ENCODE measurements at regions not wholly inside any gene's neighbourhood (a gene's known extent, or its start where the extent isn't known, plus 50 kb on each side); places are given as distances from the start of the nearest gene placed in this dataset.

DNA sequence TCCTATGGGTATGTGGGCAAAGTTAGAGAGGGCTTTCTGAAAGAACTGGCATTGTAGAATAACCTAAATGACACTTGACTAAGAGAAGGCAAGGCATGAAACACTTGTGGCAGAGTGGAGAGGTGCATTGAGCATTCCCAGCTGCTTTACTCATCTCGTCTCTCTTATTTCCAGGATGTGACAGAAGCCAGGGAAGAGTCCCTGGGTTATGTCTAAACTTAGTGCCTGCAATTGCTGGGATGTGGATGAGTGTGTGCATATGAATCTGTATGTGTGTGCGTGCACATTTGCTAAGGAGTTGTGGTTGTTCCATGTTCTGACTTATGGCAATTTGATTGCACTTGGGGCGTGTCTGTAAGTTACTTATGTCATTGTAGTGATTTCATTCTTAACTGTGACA lies 1326.5 kb upstream of the B3GALT2 start:
- H3K9me3 ChIP-seq (ENCODE audit: low read length), result no peaks in the 10 kb centered on the region
- no peak overlapping the region for H3K27ac ChIP-seq (ENCODE audit: low read depth, low read length)
- no peak overlapping the region for H3K4me3 ChIP-seq (ENCODE audit: low read depth in 1 of 2, low read length in 2 of 2)
- no peaks in the 10 kb centered on the region for H3K36me3 ChIP-seq (ENCODE audit: insufficient read depth, low read length)
- no peaks in the 10 kb centered on the region for H3K4me1 ChIP-seq (ENCODE audit: insufficient read depth, low read length)
- H3K27me3 ChIP-seq (ENCODE audit: control insufficient read depth in 1 of 2, insufficient read depth in 2 of 2, low read length in 2 of 2), result no peaks in the 10 kb centered on the region
- H3K9ac ChIP-seq (ENCODE audit: low read length), result no peak overlapping the region

DNA sequence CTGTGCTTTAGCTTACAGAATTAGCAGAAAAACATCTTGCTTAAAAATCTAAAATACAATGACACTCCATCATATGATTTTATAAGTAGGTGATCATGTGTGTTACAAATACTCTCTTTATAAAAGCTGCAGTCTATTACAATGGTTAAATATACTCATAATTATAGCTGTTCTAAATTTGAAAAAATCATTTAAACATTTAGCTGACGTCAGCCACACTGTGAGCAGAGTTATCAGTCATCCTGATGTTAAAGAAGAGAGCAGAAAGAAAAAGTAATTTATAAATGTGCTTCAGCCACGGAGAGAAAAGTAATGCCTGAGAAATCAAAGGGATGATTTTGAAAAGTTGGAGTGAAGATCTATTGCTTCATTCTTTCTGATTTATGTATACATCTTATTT lies 1325.9 kb upstream of the B3GALT2 start:
- H3K36me3 ChIP-seq (ENCODE audit: insufficient read depth, low read length), result no peaks in the 10 kb centered on the region
- no peaks in the 10 kb centered on the region for H3K27me3 ChIP-seq (ENCODE audit: control insufficient read depth in 1 of 2, insufficient read depth in 2 of 2, low read length in 2 of 2)
- H3K9ac ChIP-seq (ENCODE audit: low read length), result no peak overlapping the region
- H3K4me3 ChIP-seq (ENCODE audit: low read depth in 1 of 2, low read length in 2 of 2), result no peak overlapping the region
- H3K27ac ChIP-seq (ENCODE audit: low read depth, low read length), result no peak overlapping the region
- no peaks in the 10 kb centered on the region for H3K4me1 ChIP-seq (ENCODE audit: insufficient read depth, low read length)
- no peaks in the 10 kb centered on the region for H3K9me3 ChIP-seq (ENCODE audit: low read length)

- Histone ChIP-seq H3K4me1 (ENCODE audit: insufficient read depth, low read length) (no peaks in the 10 kb centered on the region), H3K27ac (ENCODE audit: low read depth, low read length) (no peak overlapping the region), H3K9me3 (ENCODE audit: low read length) (no peaks in the 10 kb centered on the region), H3K27me3 (ENCODE audit: control insufficient read depth in 1 of 2, insufficient read depth in 2 of 2, low read length in 2 of 2) (no peaks in the 10 kb centered on the region), H3K4me3 (ENCODE audit: low read depth in 1 of 2, low read length in 2 of 2) (no peak overlapping the region), H3K9ac (ENCODE audit: low read length) (no peak overlapping the region), H3K36me3 (ENCODE audit: insufficient read depth, low read length) (no peaks in the 10 kb centered on the region)
These were observed 1316.8 kb upstream of the B3GALT2 start for GRCh38 chr1:194503209-194503608.

DNA sequence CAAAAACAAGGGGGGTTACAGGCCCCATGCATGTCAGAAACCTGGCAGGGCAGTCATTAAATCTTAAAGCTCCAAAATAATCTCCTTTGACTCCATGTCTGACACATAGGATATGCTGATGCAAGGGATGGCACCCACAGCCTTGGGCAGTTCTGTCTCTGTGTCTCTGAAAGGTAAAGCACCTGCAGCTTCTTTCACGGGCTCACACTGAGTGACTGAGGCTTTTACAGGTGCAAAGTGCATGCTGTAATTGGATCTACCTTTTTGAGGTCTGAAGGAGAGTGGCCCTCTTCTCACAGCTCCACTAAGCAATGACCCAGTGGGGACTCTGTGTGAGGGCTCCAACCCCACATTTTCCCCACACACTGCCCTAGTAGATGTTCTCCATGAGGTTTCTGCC lies 1309.0 kb upstream of the B3GALT2 start:
- Histone ChIP-seq H3K9ac (ENCODE audit: low read length) (no peak overlapping the region), H3K27me3 (ENCODE audit: control insufficient read depth in 1 of 2, insufficient read depth in 2 of 2, low read length in 2 of 2) (no peaks in the 10 kb centered on the region), H3K27ac (ENCODE audit: low read depth, low read length) (no peak overlapping the region), H3K36me3 (ENCODE audit: insufficient read depth, low read length) (no peaks in the 10 kb centered on the region), H3K4me1 (ENCODE audit: insufficient read depth, low read length) (no peaks in the 10 kb centered on the region), H3K4me3 (ENCODE audit: low read depth in 1 of 2, low read length in 2 of 2) (no peak overlapping the region), H3K9me3 (ENCODE audit: low read length) (no peaks in the 10 kb centered on the region)

DNA sequence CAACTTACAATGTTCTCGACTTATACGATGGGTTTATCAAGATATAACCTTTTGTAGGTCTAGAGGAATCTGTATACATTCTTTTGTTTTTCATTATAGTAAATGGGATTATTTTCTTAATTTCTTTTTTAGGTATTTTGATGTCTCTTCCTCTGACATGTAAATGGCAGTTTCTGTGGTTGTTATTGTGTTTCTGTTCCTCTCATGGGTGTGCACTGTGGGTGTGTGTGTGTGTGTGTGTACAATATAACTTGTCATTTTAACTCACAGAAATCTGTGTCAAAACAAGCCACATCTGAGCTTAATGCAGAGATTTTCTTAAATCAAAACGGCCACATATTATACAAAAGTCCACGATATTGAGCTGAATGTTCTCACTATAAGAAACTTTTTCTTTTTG lies 1300.8 kb upstream of the B3GALT2 start:
- no peaks in the 10 kb centered on the region for H3K36me3 ChIP-seq (ENCODE audit: insufficient read depth, low read length)

DNA sequence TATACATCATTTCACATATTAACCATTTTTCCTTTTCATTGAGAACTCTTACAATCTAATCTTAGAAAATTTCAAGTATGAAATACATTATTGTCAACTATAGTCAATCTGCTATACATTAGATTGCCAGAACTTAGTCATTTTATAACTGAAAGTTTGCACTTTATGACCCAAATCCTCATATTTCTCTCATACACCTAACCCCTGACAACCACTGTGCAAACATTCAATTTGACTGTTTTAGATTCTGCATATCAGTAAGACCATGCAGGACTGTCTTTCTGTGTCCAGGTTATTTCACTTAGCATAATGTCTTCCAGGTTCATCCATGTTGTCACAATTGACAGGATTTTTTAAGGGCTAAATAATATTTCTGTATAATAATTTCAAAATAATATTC lies 1299.0 kb upstream of the B3GALT2 start:
- Histone ChIP-seq H3K4me3 (ENCODE audit: low read depth in 1 of 2, low read length in 2 of 2) (no peak overlapping the region), H3K27ac (ENCODE audit: low read depth, low read length) (no peak overlapping the region), H3K9ac (ENCODE audit: low read length) (no peak overlapping the region), H3K4me1 (ENCODE audit: insufficient read depth, low read length) (no peaks in the 10 kb centered on the region), H3K27me3 (ENCODE audit: control insufficient read depth in 1 of 2, insufficient read depth in 2 of 2, low read length in 2 of 2) (no peaks in the 10 kb centered on the region), H3K36me3 (ENCODE audit: insufficient read depth, low read length) (no peaks in the 10 kb centered on the region), H3K9me3 (ENCODE audit: low read length) (no peaks in the 10 kb centered on the region)

More for the DNA sequence above, 1300.8 kb upstream of the B3GALT2 start:
- Histone ChIP-seq H3K4me3 (ENCODE audit: low read depth in 1 of 2, low read length in 2 of 2) (no peak overlapping the region), H3K9ac (ENCODE audit: low read length) (no peak overlapping the region), H3K27ac (ENCODE audit: low read depth, low read length) (no peak overlapping the region), H3K4me1 (ENCODE audit: insufficient read depth, low read length) (no peaks in the 10 kb centered on the region), H3K9me3 (ENCODE audit: low read length) (no peaks in the 10 kb centered on the region), H3K27me3 (ENCODE audit: control insufficient read depth in 1 of 2, insufficient read depth in 2 of 2, low read length in 2 of 2) (no peaks in the 10 kb centered on the region)

DNA sequence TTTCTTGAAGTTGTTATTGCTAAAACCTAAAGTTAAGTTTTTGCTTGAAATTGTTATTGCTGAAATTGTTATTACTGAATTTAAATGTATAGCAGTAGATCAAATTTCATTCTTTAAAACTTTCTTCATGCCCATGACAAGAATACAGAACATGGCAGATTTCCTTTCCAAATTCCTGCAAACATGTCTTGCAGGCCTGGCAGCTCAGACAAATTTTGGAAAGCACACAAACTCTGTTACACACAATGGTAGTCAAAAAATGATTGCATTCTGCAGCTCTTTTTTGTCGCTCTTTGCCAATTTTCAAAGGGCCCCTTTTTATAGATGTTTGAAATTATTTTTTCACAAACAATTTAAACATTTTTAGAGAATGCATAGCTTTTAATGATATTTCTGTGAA lies 1292.3 kb upstream of the B3GALT2 start:
- H3K36me3 ChIP-seq (ENCODE audit: insufficient read depth, low read length), result no peaks in the 10 kb centered on the region
- H3K27ac ChIP-seq (ENCODE audit: low read depth, low read length), result no peak overlapping the region
- no peaks in the 10 kb centered on the region for H3K9me3 ChIP-seq (ENCODE audit: low read length)
- no peak overlapping the region for H3K4me3 ChIP-seq (ENCODE audit: low read depth in 1 of 2, low read length in 2 of 2)
- H3K27me3 ChIP-seq (ENCODE audit: control insufficient read depth in 1 of 2, insufficient read depth in 2 of 2, low read length in 2 of 2), result no peaks in the 10 kb centered on the region
- no peak overlapping the region for H3K9ac ChIP-seq (ENCODE audit: low read length)
- H3K4me1 ChIP-seq (ENCODE audit: insufficient read depth, low read length), result no peaks in the 10 kb centered on the region

GRCh38 chr1:194477908-194478307 lies 1291.5 kb upstream of the B3GALT2 start:
- H3K4me1 ChIP-seq (ENCODE audit: insufficient read depth, low read length), result no peaks in the 10 kb centered on the region
- no peak overlapping the region for H3K4me3 ChIP-seq (ENCODE audit: low read depth in 1 of 2, low read length in 2 of 2)
- H3K27ac ChIP-seq (ENCODE audit: low read depth, low read length), result no peak overlapping the region
- H3K36me3 ChIP-seq (ENCODE audit: insufficient read depth, low read length), result no peaks in the 10 kb centered on the region
- no peaks in the 10 kb centered on the region for H3K9me3 ChIP-seq (ENCODE audit: low read length)
- no peaks in the 10 kb centered on the region for H3K27me3 ChIP-seq (ENCODE audit: control insufficient read depth in 1 of 2, insufficient read depth in 2 of 2, low read length in 2 of 2)
- H3K9ac ChIP-seq (ENCODE audit: low read length), result no peak overlapping the region

DNA sequence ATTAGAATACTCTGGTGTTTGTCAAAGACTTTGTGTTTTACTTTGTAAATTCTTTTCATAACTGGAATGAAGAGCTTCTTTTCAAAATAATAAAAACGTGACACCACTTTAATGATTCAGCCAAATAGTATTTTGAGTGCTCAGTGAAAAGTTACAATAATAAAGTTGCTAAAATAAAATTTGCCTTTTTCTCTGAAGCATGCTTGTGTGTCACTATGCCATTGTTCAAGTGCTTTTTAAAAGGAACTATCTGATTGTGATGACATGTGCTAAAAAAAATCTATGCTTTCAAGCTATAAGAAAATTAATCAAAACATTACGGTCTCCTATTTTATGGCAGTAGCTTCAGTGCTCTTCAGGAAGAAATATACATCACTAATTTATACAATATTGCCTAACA lies 1290.5 kb upstream of the B3GALT2 start:
- no peaks in the 10 kb centered on the region for H3K9me3 ChIP-seq (ENCODE audit: low read length)
- no peaks in the 10 kb centered on the region for H3K36me3 ChIP-seq (ENCODE audit: insufficient read depth, low read length)
- no peak overlapping the region for H3K9ac ChIP-seq (ENCODE audit: low read length)
- H3K27me3 ChIP-seq (ENCODE audit: control insufficient read depth in 1 of 2, insufficient read depth in 2 of 2, low read length in 2 of 2), result no peaks in the 10 kb centered on the region
- H3K4me3 ChIP-seq (ENCODE audit: low read depth in 1 of 2, low read length in 2 of 2), result no peak overlapping the region
- no peaks in the 10 kb centered on the region for H3K4me1 ChIP-seq (ENCODE audit: insufficient read depth, low read length)
- H3K27ac ChIP-seq (ENCODE audit: low read depth, low read length), result no peak overlapping the region

- Histone ChIP-seq H3K9ac (ENCODE audit: low read length) (no peak overlapping the region), H3K4me3 (ENCODE audit: low read depth in 1 of 2, low read length in 2 of 2) (no peak overlapping the region), H3K36me3 (ENCODE audit: insufficient read depth, low read length) (no peaks in the 10 kb centered on the region), H3K4me1 (ENCODE audit: insufficient read depth, low read length) (no peaks in the 10 kb centered on the region), H3K27me3 (ENCODE audit: control insufficient read depth in 1 of 2, insufficient read depth in 2 of 2, low read length in 2 of 2) (no peaks in the 10 kb centered on the region), H3K27ac (ENCODE audit: low read depth, low read length) (no peak overlapping the region), H3K9me3 (ENCODE audit: low read length) (no peaks in the 10 kb centered on the region)
These were observed 1289.9 kb upstream of the B3GALT2 start for GRCh38 chr1:194476351-194476750.

DNA sequence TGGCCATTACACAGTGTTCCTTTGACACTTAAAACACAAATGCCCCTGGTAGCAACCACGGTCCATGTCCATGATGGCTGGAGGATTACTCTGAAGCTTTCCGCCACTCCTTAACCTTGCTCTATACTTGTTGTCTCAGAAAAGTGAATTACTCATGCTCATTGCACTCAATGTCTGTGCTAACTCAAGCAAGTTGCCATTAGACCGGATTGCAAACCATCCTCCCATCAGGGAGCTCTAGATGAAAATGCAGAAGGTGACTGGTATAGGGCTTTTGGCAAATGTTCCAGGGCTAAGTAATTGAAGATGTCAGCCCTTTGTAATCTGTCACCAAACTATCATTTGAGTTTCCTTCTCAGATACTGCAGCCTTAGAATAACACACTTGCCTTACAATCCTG lies 1288.3 kb upstream of the B3GALT2 start:
- Histone ChIP-seq H3K9me3 (ENCODE audit: low read length) (no peaks in the 10 kb centered on the region), H3K27ac (ENCODE audit: low read depth, low read length) (no peak overlapping the region), H3K27me3 (ENCODE audit: control insufficient read depth in 1 of 2, insufficient read depth in 2 of 2, low read length in 2 of 2) (no peaks in the 10 kb centered on the region), H3K36me3 (ENCODE audit: insufficient read depth, low read length) (no peaks in the 10 kb centered on the region), H3K9ac (ENCODE audit: low read length) (no peak overlapping the region), H3K4me1 (ENCODE audit: insufficient read depth, low read length) (no peaks in the 10 kb centered on the region), H3K4me3 (ENCODE audit: low read depth in 1 of 2, low read length in 2 of 2) (no peak overlapping the region)

DNA sequence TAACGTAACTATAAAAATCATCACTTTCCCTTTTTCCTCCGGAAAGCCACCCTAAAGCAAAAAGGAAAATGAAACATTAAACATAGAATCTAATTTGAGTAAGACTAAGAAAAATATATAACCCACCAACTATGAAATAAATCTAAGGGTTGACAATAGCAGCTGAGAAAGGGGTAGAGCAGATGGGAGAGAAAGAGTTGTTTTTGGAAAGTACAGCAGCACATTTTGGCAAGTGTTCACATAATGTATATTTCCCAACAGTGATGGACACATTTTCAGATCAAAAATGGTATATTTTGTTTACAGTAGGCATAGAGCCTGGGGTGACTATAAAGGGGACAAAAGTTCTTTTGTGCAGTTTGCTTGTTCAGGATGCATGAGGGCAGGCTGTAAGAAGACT lies 1287.4 kb upstream of the B3GALT2 start:
- Histone ChIP-seq H3K9me3 (ENCODE audit: low read length) (no peaks in the 10 kb centered on the region), H3K4me1 (ENCODE audit: insufficient read depth, low read length) (no peaks in the 10 kb centered on the region), H3K9ac (ENCODE audit: low read length) (no peak overlapping the region), H3K4me3 (ENCODE audit: low read depth in 1 of 2, low read length in 2 of 2) (no peak overlapping the region), H3K36me3 (ENCODE audit: insufficient read depth, low read length) (no peaks in the 10 kb centered on the region), H3K27ac (ENCODE audit: low read depth, low read length) (no peak overlapping the region), H3K27me3 (ENCODE audit: control insufficient read depth in 1 of 2, insufficient read depth in 2 of 2, low read length in 2 of 2) (no peaks in the 10 kb centered on the region)

Data from muscle layer of colon (tissue), 2 donors.